Liver (tissue), 8 donors: ENCODE measurements at regions not wholly inside any gene's neighbourhood (a gene's known extent, or its start where the extent isn't known, plus 50 kb on each side); places are given as distances from the start of the nearest gene placed in this dataset.

ENCODE experiments used
- DNase-seq: peaks from one replicate; pipeline ENCODE4 v3.0.0-alpha.2; 2017; ENCODE audit warnings: low spot score
- H3K27ac ChIP-seq, 2 donors: one replicate each; pipeline ENCODE4 v1.7.0; 2013; ENCODE audit warnings: inconsistent platforms in 2 of 2, low read length in 2 of 2, control low read depth in 1 of 2, low read depth in 1 of 2, mild to moderate bottlenecking in 1 of 2
- H3K27me3 ChIP-seq, 4 donors: one replicate each; pipeline versions ENCODE4 v1.6.1 to v1.7.0; 2013; ENCODE audit warnings: low read length in 3 of 4, inconsistent platforms in 1 of 4, mild to moderate bottlenecking in 1 of 4, moderate library complexity in 1 of 4; ENCODE audit not compliant: control insufficient read depth in 4 of 4, insufficient read depth in 4 of 4
- H3K36me3 ChIP-seq, 4 donors: one replicate each; pipeline versions ENCODE4 v1.6.1 to v1.7.0; 2013; ENCODE audit warnings: low read length in 3 of 4, mild to moderate bottlenecking in 3 of 4, low read depth in 1 of 4, moderate library complexity in 1 of 4; ENCODE audit not compliant: control insufficient read depth in 4 of 4, insufficient read depth in 3 of 4
- H3K4me1 ChIP-seq, 4 donors: one replicate each; pipeline versions ENCODE4 v1.6.1 to v1.7.0; 2013; ENCODE audit warnings: low read length in 3 of 4, mild to moderate bottlenecking in 3 of 4, moderate library complexity in 1 of 4; ENCODE audit not compliant: control insufficient read depth in 4 of 4, insufficient read depth in 4 of 4
- H3K4me3 ChIP-seq, 3 donors: one replicate each; pipeline versions ENCODE4 v1.6.1 to v1.7.0; 2013; ENCODE audit warnings: low read length in 3 of 3, control low read depth in 1 of 3, low read depth in 1 of 3, mild to moderate bottlenecking in 1 of 3
- H3K9ac ChIP-seq, 2 donors: one replicate each; pipeline ENCODE4 v1.7.0; 2013; ENCODE audit warnings: low read length in 2 of 2, mild to moderate bottlenecking in 2 of 2, moderate library complexity in 2 of 2, control low read depth in 1 of 2, low read depth in 1 of 2
- H3K9me3 ChIP-seq, 4 donors: one replicate each; pipeline versions ENCODE4 v1.6.1 to v1.7.0; 2013; ENCODE audit warnings: low read length in 3 of 4; ENCODE audit not compliant: control insufficient read depth in 4 of 4
- ATF3 ChIP-seq: IDR thresholded peaks from 2 replicates; pipeline ENCODE4 v1.6.1; 2016; ENCODE audit warnings: antibody characterized with exemption
- CTCF ChIP-seq: fragments of 150-350 bp; IDR thresholded peaks from 2 replicates; pipeline ENCODE4 v1.5.1; 2017; ENCODE audit warnings: improper control_type of control experiment, low read depth, low read length; ENCODE audit not compliant: missing input control
- EGR1 ChIP-seq, 2 donors: IDR thresholded peaks; 2 replicates each; pipeline ENCODE4 v1.6.1; 2016 to 2018; ENCODE audit warnings: antibody characterized with exemption in 2 of 2, low read depth in 2 of 2
- FOXA1 ChIP-seq: IDR thresholded peaks from 2 replicates; pipeline ENCODE4 v1.6.1; 2016; ENCODE audit warnings: antibody characterized with exemption
- FOXA2 ChIP-seq: IDR thresholded peaks from 2 replicates; pipeline ENCODE4 v1.6.1; 2016; ENCODE audit warnings: antibody characterized with exemption
- GABPA ChIP-seq, 2 donors: IDR thresholded peaks in 1 of 2; conservative IDR thresholded peaks in 1 of 2; 2 replicates each; pipeline ENCODE4 v1.6.1; 2016; ENCODE audit warnings: antibody characterized with exemption in 2 of 2, mild to moderate bottlenecking in 1 of 2, moderate library complexity in 1 of 2
- HNF4A ChIP-seq, 2 donors: conservative IDR thresholded peaks; 2 replicates each; pipeline ENCODE4 v1.6.1; 2016; ENCODE audit warnings: antibody characterized with exemption in 2 of 2, mild to moderate bottlenecking in 2 of 2
- HNF4G ChIP-seq: IDR thresholded peaks from 2 replicates; pipeline ENCODE4 v1.6.1; 2016; ENCODE audit warnings: antibody characterized with exemption
- JUND ChIP-seq, 2 donors: IDR thresholded peaks; 2 replicates each; pipeline ENCODE4 v1.6.1; 2016; ENCODE audit warnings: antibody characterized with exemption in 2 of 2
- MAX ChIP-seq: IDR thresholded peaks from 2 replicates; pipeline ENCODE4 v1.6.1; 2016; ENCODE audit warnings: antibody characterized with exemption
- NR2F2 ChIP-seq: IDR thresholded peaks from 2 replicates; pipeline ENCODE4 v1.6.1; 2016; ENCODE audit warnings: antibody characterized with exemption
- RAD21 ChIP-seq, 2 donors: IDR thresholded peaks; 2 replicates each; pipeline ENCODE4 v1.6.1; 2016; ENCODE audit warnings: antibody characterized with exemption in 2 of 2, mild to moderate bottlenecking in 2 of 2
- REST ChIP-seq: IDR thresholded peaks from 2 replicates; pipeline ENCODE4 v1.6.1; 2016; ENCODE audit warnings: antibody characterized with exemption, mild to moderate bottlenecking
- RXRA ChIP-seq, 2 donors: IDR thresholded peaks; 2 replicates each; pipeline ENCODE4 v1.6.1; 2017 to 2018; ENCODE audit warnings: antibody characterized with exemption in 2 of 2, mild to moderate bottlenecking in 1 of 2
- SP1 ChIP-seq: IDR thresholded peaks from 2 replicates; pipeline ENCODE4 v1.6.1; 2018; ENCODE audit warnings: antibody characterized with exemption, mild to moderate bottlenecking
- TAF1 ChIP-seq: conservative IDR thresholded peaks from 2 replicates; pipeline ENCODE4 v1.6.1; 2016; ENCODE audit warnings: antibody characterized with exemption, mild to moderate bottlenecking
- YY1 ChIP-seq: IDR thresholded peaks from 2 replicates; pipeline ENCODE4 v1.6.1; 2016; ENCODE audit warnings: antibody characterized with exemption, mild to moderate bottlenecking
- ZBTB33 ChIP-seq: IDR thresholded peaks from 2 replicates; pipeline ENCODE4 v1.6.1; 2016; ENCODE audit warnings: antibody characterized with exemption
- whole genome bisulfite sequencing: extraction: QIAGEN DNeasy Blood & Tissue Kit; methylation state at CpG from one replicate; pipeline ENCODE4 v1.1.7; 2013; 5-methylcytosine and 5-hydroxymethylcytosine counted together
- donor health status: healthy.
- donor health status: healthy.
- donor health status: healthy.
- donor health status: healthy.
- donor health status: healthy.

GRCh38 chr5:18010053-18010452, 375.8 kb downstream of the TAF11L14 start (continued):
- no peak for TF ChIP-seq JUND (IDR thresholded peaks at IDR 0.05)
- TF ChIP-seq MAX = no peak

- TF ChIP-seq HNF4G (no peak), FOXA1 (no peak), FOXA2 (no peak), TAF1 (no peak), ZBTB33 (no peak)
- H3K9me3 ChIP-seq = no peaks in the 10 kb centered on the region
- H3K27ac ChIP-seq = no peak overlapping the region
- no peak overlapping the region for H3K9ac ChIP-seq
- H3K4me1 ChIP-seq = no peaks in the 10 kb centered on the region
- WGBS = 66% methylated on average over 2 of the region's 2 CpGs
- no peak for DNase-seq
- no peaks in the 10 kb centered on the region for H3K36me3 ChIP-seq
- no peak overlapping the region for H3K4me3 ChIP-seq
- no peaks in the 10 kb centered on the region for H3K27me3 ChIP-seq
These were observed 384.2 kb downstream of the TAF11L14 start for GRCh38 chr5:18018472-18018871.

- 85% methylated on average over 2 of the region's 2 CpGs for WGBS
These were observed 389.0 kb downstream of the TAF11L14 start for GRCh38 chr5:18023275-18023674.

More at GRCh38 chr5:18023275-18023674, 389.0 kb downstream of the TAF11L14 start:
- Histone ChIP-seq H3K9me3 (no peaks in the 10 kb centered on the region), H3K27me3 (no peaks in the 10 kb centered on the region), H3K9ac (no peak overlapping the region), H3K27ac (no peak overlapping the region), H3K4me3 (no peak overlapping the region), H3K4me1 (no peaks in the 10 kb centered on the region), H3K36me3 (no peaks in the 10 kb centered on the region)
- DNase-seq = no peak
- no peak for TF ChIP-seq NR2F2
- no peak for TF ChIP-seq YY1
- TF ChIP-seq SP1 = no peak
- TF ChIP-seq JUND (IDR thresholded peaks at IDR 0.05) = no peak
- TF ChIP-seq FOXA2 = no peak
- TF ChIP-seq HNF4A (conservative IDR thresholded peaks at IDR 0.05) = no peak
- no peak for TF ChIP-seq FOXA1
- TF ChIP-seq ATF3 = no peak
- TF ChIP-seq GABPA (IDR thresholded peaks at IDR 0.05 in 1 of 2, conservative IDR thresholded peaks at IDR 0.05 in 1 of 2) = no peak
- no peak for TF ChIP-seq MAX
- no peak for TF ChIP-seq RAD21 (IDR thresholded peaks at IDR 0.05)
- TF ChIP-seq HNF4G = no peak
- TF ChIP-seq RXRA (IDR thresholded peaks at IDR 0.05) = no peak
- TF ChIP-seq REST = no peak
- TF ChIP-seq CTCF = no peak
- TF ChIP-seq ZBTB33 = no peak
- TF ChIP-seq EGR1 (IDR thresholded peaks at IDR 0.05; ENCODE audit: low read depth in 2 of 2) = no peak
- TF ChIP-seq TAF1 = no peak
